ENCODE measurements at regions not wholly inside any gene's neighbourhood (a gene's known extent, or its start where the extent isn't known, plus 50 kb on each side); places are given as distances from the start of the nearest gene placed in this dataset.

GRCh38 chr2:117562654-117563053, 251.8 kb upstream of the DDX18 start:
- H3K36me3 ChIP-seq: no peaks in the 10 kb centered on the region
- no peaks in the 10 kb centered on the region for H3K4me1 ChIP-seq
- H3K9me3 ChIP-seq (replicated peaks): peaks cover 23% of the 10 kb centered on the region
- TF ChIP-seq, protein P1, sequence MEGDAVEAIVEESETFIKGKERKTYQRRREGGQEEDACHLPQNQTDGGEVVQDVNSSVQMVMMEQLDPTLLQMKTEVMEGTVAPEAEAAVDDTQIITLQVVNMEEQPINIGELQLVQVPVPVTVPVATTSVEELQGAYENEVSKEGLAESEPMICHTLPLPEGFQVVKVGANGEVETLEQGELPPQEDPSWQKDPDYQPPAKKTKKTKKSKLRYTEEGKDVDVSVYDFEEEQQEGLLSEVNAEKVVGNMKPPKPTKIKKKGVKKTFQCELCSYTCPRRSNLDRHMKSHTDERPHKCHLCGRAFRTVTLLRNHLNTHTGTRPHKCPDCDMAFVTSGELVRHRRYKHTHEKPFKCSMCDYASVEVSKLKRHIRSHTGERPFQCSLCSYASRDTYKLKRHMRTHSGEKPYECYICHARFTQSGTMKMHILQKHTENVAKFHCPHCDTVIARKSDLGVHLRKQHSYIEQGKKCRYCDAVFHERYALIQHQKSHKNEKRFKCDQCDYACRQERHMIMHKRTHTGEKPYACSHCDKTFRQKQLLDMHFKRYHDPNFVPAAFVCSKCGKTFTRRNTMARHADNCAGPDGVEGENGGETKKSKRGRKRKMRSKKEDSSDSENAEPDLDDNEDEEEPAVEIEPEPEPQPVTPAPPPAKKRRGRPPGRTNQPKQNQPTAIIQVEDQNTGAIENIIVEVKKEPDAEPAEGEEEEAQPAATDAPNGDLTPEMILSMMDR (IDR thresholded peaks at IDR 0.05; ENCODE audit: borderline replicate concordance): no peak
- no peak overlapping the region for H3K27ac ChIP-seq (replicated peaks)
- intact Hi-C loops (cut with micrococcal nuclease): no loop called here
- DNase-seq: no peak
- no peaks in the 10 kb centered on the region for H3K27me3 ChIP-seq (ENCODE audit: low read depth)
- H3K4me3 ChIP-seq: no peak overlapping the region

GRCh38 chr2:117571590-117572349, 242.7 kb upstream of the DDX18 start:
- H3K9me3 ChIP-seq (replicated peaks): peaks cover 39% of the 10 kb centered on the region
- intact Hi-C loops (cut with micrococcal nuclease): no loop called here

DNA sequence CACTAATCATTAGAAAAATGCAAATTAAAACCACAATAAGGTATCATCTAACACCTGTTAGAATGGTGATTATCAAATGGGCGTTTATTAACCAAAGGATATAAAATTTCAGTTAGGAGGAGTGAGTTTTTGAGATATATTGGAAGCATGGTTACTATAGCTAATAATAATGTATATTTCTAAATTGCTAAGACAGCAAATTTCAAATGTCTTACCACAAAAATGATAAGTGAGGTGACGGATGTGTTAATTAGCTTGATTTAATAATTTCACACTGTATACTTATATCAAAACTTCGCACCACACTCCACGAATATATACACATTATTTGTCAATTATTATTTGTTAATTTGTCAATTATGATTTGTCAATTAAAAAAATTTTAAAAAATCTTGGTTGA, 227.2 kb upstream of the DDX18 start:
- no peak overlapping the region for H3K27ac ChIP-seq (replicated peaks)
- no peaks in the 10 kb centered on the region for H3K27me3 ChIP-seq (ENCODE audit: low read depth)
- TF ChIP-seq, protein P1 (IDR thresholded peaks at IDR 0.05; ENCODE audit: borderline replicate concordance): no peak
- no peak overlapping the region for H3K4me3 ChIP-seq
- no peaks in the 10 kb centered on the region for H3K36me3 ChIP-seq
- intact Hi-C loops (cut with micrococcal nuclease): no loop called here
- DNase-seq: no peak
- H3K9me3 ChIP-seq (replicated peaks): peaks cover 25% of the 10 kb centered on the region
- no peaks in the 10 kb centered on the region for H3K4me1 ChIP-seq

More at GRCh38 chr2:117571590-117572349, 242.7 kb upstream of the DDX18 start:
- no peak overlapping the region for H3K27ac ChIP-seq (replicated peaks)
- H3K36me3 ChIP-seq: no peaks in the 10 kb centered on the region
- no peak for DNase-seq
- H3K27me3 ChIP-seq (ENCODE audit: low read depth): no peaks in the 10 kb centered on the region
- TF ChIP-seq, protein P1 (IDR thresholded peaks at IDR 0.05; ENCODE audit: borderline replicate concordance): no peak
- no peak overlapping the region for H3K4me3 ChIP-seq
- H3K4me1 ChIP-seq: no peaks in the 10 kb centered on the region

DNA sequence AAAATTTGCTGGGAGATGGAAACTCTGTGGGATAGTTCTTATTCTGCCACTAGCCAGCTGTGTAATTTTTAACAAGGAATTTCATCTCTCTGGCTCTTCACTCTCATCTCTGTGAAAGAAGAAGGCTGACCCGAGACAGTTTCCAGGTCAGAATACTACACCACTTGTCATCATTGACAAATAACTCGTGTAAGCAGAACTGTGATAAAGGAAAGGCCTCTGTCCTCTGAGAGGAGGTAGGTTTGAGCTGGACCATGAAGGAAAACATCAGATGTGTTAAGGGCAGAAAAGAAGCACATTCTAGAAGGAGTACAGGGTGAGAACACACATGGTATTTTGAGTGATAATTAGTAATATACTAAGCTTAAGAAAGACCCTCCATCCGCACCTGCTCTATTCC, 211.4 kb upstream of the DDX18 start:
- no peaks in the 10 kb centered on the region for H3K27me3 ChIP-seq (ENCODE audit: low read depth)
- no peaks in the 10 kb centered on the region for H3K4me1 ChIP-seq

DNA sequence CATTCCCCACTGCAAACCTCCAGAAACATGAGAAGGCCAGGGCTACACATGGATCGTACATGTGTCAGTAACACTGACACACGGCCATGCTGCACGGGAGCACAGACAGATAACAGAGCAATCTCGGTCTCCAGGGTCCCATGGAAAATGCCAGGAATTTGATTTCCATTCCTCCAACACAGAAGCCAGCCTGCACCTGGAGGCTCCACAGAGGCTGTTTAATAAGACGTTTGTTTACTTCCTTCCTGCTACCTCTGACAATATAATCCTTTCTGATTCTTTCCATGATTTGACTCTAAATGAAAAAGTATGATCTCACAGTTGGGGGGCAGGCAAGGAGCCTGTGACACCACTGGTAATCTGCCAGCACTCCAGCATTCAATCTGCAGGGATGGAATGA, 210.9 kb upstream of the DDX18 start:
- intact Hi-C loops (cut with micrococcal nuclease): no loop called here
- Histone ChIP-seq H3K4me3 (no peak overlapping the region), H3K27ac (replicated peaks) (no peak overlapping the region), H3K36me3 (no peaks in the 10 kb centered on the region), H3K4me1 (no peaks in the 10 kb centered on the region), H3K27me3 (ENCODE audit: low read depth) (peaks cover 3% of the 10 kb centered on the region), H3K9me3 (replicated peaks) (peaks cover 6% of the 10 kb centered on the region)
- DNase-seq: no peak
- TF ChIP-seq, protein P1 (IDR thresholded peaks at IDR 0.05; ENCODE audit: borderline replicate concordance): no peak

More for the DNA sequence above, 211.4 kb upstream of the DDX18 start:
- no peak for DNase-seq
- H3K27ac ChIP-seq (replicated peaks): no peak overlapping the region
- peaks cover 6% of the 10 kb centered on the region for H3K9me3 ChIP-seq (replicated peaks)
- H3K36me3 ChIP-seq: no peaks in the 10 kb centered on the region
- TF ChIP-seq, protein P1 (IDR thresholded peaks at IDR 0.05; ENCODE audit: borderline replicate concordance): no peak
- intact Hi-C loops (cut with micrococcal nuclease): no loop called here
- no peak overlapping the region for H3K4me3 ChIP-seq

Measured in left ventricle myocardium inferior (tissue), 1 donor.